GM18511 (cell line): ENCODE measurements at regions not wholly inside any gene's neighbourhood (a gene's known extent, or its start where the extent isn't known, plus 50 kb on each side); places are given as distances from the start of the nearest gene placed in this dataset.
"Not testable (repeated sequence)": the region's sequence is repeated elsewhere in the genome, so short reads cannot be mapped to it uniquely, and the experiment has no call there.

Experiments used
- ATAC-seq: cut with Tn5 transposase; IDR thresholded peaks from one replicate; pipeline ENCODE4 v1.9.1; 2021; ENCODE audit warnings: mild to moderate bottlenecking, moderate library complexity; ENCODE audit not compliant: unreplicated experiment

DNA sequence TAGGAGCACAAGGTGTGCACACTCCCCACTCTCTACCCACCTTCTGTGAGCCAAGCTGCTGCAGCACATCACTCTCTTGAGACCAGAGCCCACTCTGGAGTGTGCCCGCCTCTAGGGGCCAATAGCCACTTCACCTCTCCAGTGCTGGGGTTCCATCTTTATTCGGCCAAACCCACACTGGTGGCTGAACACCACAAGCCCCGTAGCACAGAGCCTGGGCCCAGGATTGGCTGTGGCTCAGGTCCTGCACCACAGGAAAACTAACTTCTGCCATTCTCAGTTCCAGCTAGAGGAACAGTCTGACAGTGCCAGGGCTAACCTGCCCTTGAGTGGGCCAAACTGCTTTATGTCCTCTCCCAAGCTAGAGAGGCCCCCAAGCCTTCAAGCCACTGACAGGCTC, 111.0 kb upstream of the TOX3 start:
- no peak for ATAC-seq

DNA sequence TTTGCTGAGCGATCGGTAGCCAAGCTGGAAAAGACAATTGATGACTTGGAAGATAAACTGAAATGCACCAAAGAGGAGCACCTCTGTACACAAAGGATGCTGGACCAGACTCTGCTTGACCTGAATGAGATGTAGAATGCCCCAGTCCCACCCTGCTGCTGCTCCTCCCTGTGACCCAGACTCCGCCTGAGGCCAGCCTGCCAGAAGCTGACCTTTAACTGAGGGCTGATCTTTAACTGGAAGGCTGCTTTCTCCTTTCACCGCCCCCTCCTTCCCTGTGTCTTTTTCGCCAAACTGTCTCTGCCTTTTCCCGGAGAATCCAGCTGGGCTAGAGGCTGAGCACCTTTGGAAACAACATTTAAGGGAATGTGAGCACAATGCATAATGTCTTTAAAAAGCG, 109.0 kb upstream of the TOX3 start:
- not testable (repeated sequence) for ATAC-seq

DNA sequence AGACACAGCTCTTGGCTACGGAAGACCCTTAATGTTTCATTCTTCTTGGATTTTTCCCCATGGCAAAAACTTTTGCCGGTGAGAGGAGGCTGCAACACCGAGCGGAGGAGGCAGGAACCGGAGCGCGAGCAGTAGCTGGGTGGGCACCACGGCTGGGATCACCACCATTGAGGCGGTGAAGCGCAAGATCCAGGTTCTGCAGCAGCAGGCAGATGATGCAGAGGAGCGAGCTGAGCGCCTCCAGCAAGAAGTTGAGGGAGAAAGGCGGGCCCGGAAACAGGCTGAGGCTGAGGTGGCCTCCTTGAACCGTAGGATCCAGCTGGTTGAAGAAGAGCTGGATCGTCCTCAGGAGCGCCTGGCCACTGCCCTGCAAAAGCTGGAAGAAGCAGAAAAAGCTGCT, 108.2 kb upstream of the TOX3 start:
- not testable (repeated sequence) for ATAC-seq

DNA sequence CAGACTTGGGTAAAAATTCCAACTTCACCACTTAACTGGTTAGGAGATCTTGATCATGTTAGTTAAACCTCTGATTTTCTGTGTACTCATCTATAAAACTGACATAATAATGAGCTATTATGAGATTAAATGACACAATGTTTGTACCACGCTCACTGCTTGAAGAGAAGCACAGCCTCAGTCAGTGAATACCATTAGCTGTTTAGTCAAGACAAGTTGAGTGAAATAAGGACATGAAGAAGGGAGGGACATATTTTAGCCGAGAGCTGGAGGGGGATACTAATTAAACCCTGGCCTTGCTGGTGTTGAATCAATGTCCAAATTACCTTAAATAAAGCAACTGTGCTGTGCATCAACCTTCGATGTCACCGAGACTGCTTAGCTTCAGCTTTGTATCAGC, 105.1 kb upstream of the TOX3 start:
- ATAC-seq = no peak

GRCh38 chr16:52650789-52651188, 103.8 kb upstream of the TOX3 start:
- ATAC-seq = no peak

- ATAC-seq = no peak
These were observed 103.4 kb upstream of the TOX3 start for GRCh38 chr16:52650318-52650717.

DNA sequence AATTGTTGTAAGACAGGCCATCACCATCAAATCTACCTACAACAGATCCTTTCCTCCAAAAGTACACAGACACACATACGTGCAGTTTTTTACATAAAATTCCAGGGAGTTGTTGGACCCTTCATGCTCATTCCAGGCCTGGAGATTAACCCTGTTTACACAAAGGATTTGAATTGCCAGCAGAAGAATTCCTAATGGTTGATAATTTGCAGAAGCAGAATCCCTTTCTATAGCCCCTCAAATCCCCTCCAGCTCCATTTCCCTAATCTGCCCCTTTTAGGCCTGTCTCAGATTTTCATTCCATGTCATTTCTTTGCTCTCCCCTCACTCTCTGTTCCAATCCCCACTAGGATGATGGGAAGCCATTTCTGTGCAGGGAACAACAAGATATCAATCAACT, 102.9 kb upstream of the TOX3 start:
- ATAC-seq = no peak

- ATAC-seq = no peak
These were observed 100.6 kb upstream of the TOX3 start for GRCh38 chr16:52647588-52647987.

GRCh38 chr16:52643006-52643405, 96.1 kb upstream of the TOX3 start:
- ATAC-seq = no peak

DNA sequence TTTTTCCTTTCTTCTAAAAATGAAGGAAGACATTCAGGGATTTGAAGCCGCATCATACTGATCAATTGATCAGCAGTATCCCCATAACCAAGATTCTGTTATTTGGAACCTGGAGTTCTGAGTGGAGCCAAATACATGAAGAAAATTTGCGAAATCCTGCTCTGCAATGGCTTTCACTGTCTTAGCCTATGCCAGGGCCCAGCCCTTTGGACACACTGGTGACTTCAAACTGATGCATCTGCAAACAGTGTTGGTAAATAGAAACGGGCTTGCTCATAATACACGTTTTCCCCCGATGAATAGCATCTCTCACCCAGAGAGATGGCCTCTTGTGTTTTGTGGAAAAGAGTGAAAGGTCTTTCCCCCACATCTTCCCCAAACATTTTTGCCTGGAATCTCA, 87.6 kb upstream of the TOX3 start:
- ATAC-seq = no peak

- ATAC-seq = no peak
These were observed 87.2 kb upstream of the TOX3 start for GRCh38 chr16:52634104-52634503.

DNA sequence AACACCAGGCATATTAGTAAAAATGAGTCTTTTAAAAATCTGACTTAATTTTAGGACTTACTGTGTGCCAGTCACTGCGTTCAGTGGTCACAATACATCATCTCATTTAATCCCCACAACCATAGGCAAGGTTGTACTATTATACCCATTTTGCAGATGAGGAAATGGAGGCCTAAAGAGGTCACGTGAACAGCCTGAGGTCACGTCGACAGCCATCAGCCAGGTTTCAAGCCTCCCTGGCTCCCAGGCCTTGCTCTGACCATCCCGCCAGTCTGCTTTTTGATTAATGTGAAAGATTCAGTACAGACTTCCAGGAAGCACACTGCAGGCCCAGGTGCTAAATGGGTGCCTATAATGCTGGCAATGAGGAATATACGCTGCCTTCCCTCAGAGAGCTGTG, 86.3 kb upstream of the TOX3 start:
- ATAC-seq = no peak

DNA sequence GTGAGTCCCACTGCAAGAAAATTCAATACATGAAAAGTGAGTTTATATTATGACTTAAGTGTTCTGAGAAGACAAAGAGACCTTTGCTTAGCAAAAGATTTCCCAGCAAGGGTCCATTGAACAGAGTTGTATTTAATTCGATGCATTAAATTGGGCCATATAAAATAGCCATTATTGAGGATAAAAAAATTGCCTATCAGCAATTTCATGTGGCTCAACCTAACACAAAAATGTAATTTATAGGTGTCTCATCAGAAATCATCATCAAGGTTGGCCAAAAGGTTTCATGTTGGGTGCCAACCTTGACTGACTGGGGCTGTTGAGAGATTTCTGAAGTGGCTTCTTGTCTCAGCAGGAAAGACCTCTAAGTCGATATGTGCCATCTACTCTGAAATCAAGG, 84.8 kb upstream of the TOX3 start:
- ATAC-seq = no peak

DNA sequence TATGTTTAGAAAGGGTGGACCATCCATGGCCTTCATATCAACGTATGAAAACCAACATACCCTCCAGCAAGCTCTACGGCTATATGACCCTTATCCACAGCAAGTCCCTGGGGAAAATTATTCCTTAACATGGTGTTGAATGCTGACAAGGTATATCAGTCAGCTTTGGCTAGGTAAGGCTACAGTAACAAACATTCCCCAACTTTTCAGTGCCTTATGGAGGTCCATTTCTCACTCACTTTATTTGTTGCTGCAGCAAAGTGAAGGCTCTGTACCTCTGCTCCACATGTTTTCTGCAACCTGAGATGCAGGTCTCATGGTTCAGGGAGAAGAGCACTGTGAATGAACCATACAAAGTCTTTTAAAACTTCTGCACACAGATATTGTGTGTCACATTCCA, 83.8 kb upstream of the TOX3 start:
- no peak for ATAC-seq

DNA sequence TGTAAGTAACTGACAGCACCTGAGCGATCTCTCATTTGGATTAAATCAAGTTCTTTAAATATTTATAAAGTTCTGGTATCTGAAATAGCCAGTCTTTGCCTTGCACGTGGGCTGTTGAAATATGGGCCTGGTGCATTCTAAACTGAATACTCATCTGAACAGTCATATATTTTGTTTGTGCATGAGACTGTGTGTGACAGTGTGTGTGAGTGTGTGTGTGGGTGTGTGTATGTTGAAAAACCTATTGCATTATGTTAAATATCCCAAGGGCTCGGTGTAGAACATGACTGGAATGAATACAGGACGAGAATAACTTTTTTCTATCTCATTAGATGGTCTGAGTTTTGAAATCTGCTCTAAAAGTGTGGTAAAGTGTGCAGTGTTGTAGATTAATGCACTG, 82.4 kb upstream of the TOX3 start:
- ATAC-seq = no peak

DNA sequence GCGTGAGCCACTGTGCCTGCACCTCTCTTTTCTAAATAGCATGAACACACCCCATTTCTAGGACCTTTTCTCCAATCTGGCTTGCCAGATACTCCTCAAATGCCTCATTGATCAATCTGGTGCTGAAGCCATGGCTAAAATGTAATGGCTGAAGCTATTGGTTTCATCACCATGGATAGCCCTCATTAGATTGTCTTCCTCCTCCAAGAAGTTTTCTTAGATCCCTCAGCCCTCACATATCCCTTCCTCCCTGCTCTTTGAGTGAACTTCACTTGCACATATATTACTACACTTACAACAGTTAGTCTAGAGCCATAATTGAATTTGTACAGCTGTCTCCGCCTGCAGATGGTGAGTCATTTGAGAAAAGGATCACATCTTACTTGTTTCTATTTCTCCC, 77.9 kb upstream of the TOX3 start:
- ATAC-seq = no peak

DNA sequence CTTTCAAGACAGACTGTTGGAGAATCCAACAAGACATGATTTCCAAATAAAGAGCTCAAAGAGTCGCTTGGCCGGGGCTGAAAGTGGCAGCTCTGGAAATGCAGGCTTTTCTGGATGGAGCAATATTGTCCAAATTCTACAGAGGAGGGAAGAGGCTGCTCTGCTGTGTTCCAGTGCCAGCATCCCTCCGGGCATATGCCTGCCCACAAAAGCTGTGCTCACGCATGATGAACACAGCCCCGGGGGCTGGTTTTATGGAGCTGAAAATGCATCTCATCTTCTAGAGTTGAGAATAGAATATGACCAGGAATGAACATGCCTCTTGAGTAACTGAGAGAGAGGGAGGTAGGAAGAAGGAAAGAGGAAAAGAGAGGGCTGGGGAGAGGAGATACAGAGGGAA, 74.7 kb upstream of the TOX3 start:
- ATAC-seq = no peak

- no peak for ATAC-seq
These were observed 72.0 kb upstream of the TOX3 start for GRCh38 chr16:52618753-52619497.

GRCh38 chr16:52617591-52617990, 70.6 kb upstream of the TOX3 start:
- ATAC-seq = no peak

DNA sequence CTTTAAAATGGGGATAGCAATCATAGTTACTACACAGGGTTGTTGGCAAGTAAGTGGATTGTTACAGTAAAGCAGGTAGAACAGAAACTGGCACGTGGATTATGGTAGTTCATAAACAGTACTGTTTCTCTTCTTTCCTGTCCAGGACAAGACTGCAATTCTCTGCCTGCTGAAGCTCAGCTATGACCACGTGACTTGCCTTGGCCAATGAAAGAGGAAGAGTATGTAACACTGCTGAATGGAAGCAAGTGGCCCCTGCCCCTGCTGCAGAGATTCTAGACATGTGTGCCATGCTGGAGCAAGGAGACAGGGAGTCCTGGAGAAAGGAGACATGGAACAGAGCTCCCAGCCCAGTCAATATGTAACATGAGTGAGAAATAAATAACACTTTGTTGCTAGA, 66.6 kb upstream of the TOX3 start:
- no peak for ATAC-seq

DNA sequence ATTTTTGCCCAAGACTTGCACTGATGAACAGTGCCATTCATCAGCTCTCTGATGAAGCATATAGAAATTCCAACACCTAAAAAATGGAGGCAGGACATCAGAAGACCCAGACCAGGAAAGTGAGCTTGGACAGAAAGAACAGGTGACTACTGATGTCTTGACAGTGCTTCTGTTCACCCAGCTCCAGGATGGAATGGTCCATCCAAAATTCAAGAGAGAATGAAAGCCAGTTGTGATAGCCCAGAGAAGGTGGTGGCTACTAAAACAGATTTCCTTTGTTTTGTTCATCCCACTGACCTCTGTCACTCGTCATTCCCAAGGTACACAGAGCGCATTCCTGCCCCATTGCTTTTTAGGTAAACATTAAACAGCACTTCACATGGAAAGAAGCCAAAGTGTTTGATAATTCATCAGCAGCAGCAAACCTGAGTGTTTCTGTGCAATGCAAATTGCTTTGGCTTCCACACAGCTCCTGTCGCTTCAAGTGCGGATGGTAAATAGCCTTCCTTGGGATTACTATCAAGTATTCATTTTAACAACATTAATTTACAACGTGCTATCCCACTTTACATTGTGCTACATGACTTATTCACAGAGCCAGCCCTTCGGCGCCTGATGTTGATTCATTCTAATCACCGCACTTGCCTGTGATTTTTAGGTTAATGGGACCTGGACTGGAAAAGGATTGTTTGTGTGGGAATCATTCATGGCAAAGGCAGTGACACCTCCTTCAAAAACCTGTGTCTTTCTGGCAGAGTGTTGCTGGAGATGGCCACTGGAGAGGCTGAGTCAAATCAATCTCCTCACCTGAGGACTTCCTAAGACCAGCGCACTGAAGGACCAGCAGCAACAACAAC, 65.1 kb upstream of the TOX3 start:
- ATAC-seq = no peak

- no peak for ATAC-seq
These were observed 56.1 kb upstream of the TOX3 start for GRCh38 chr16:52603015-52603414.
